ENCODE measurements at regions not wholly inside any gene's neighbourhood (a gene's known extent, or its start where the extent isn't known, plus 50 kb on each side); places are given as distances from the start of the nearest gene placed in this dataset.

DNA sequence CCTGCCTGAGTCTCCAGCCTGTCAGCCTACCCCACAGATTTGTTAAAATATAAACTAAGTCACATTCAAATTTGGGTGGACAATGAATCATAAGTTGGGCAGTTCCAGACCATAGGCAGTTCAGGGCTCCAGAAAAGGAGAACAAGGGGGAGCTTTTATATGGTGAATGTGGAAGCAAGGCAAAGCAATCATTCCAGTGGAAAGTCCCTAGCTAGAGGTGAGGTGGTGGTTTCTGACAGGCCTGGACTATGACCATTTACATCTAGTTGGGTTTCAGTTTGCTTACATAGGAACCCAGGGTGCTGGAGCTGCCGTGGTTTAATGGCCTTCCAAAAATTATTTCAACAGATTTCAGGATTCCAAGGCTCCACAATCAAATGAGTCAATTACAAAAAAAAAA, 207.3 kb downstream of the AEBP2 start:
- Histone ChIP-seq H3K4me3 (no peak overlapping the region), H3K27me3 (ENCODE audit: low read depth) (no peaks in the 10 kb centered on the region), H3K9me3 (replicated peaks) (no peaks in the 10 kb centered on the region), H3K4me1 (peaks cover 3% of the 10 kb centered on the region), H3K27ac (replicated peaks) (no peak overlapping the region), H3K36me3 (no peaks in the 10 kb centered on the region)
- intact Hi-C loops (cut with micrococcal nuclease) = no loop called here
- DNase-seq = no peak
- TF ChIP-seq, protein P1, sequence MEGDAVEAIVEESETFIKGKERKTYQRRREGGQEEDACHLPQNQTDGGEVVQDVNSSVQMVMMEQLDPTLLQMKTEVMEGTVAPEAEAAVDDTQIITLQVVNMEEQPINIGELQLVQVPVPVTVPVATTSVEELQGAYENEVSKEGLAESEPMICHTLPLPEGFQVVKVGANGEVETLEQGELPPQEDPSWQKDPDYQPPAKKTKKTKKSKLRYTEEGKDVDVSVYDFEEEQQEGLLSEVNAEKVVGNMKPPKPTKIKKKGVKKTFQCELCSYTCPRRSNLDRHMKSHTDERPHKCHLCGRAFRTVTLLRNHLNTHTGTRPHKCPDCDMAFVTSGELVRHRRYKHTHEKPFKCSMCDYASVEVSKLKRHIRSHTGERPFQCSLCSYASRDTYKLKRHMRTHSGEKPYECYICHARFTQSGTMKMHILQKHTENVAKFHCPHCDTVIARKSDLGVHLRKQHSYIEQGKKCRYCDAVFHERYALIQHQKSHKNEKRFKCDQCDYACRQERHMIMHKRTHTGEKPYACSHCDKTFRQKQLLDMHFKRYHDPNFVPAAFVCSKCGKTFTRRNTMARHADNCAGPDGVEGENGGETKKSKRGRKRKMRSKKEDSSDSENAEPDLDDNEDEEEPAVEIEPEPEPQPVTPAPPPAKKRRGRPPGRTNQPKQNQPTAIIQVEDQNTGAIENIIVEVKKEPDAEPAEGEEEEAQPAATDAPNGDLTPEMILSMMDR (IDR thresholded peaks at IDR 0.05; ENCODE audit: borderline replicate concordance) = no peak

GRCh38 chr12:19647806-19648556, 208.7 kb downstream of the AEBP2 start:
- Histone ChIP-seq H3K4me3 (no peak overlapping the region), H3K4me1 (no peaks in the 10 kb centered on the region), H3K27me3 (ENCODE audit: low read depth) (no peaks in the 10 kb centered on the region), H3K27ac (replicated peaks) (no peak overlapping the region), H3K9me3 (replicated peaks) (no peaks in the 10 kb centered on the region), H3K36me3 (no peaks in the 10 kb centered on the region)
- no peak for DNase-seq
- TF ChIP-seq, protein P1 (IDR thresholded peaks at IDR 0.05; ENCODE audit: borderline replicate concordance) = no peak
- intact Hi-C loops (cut with micrococcal nuclease) = no loop called here

- no peaks in the 10 kb centered on the region for H3K36me3 ChIP-seq
- no peaks in the 10 kb centered on the region for H3K9me3 ChIP-seq (replicated peaks)
- H3K4me1 ChIP-seq = no peaks in the 10 kb centered on the region
- no peaks in the 10 kb centered on the region for H3K27me3 ChIP-seq (ENCODE audit: low read depth)
- no peak overlapping the region for H3K27ac ChIP-seq (replicated peaks)
- no peak overlapping the region for H3K4me3 ChIP-seq
- intact Hi-C loops (cut with micrococcal nuclease) = no loop called here
- TF ChIP-seq, protein P1 (IDR thresholded peaks at IDR 0.05; ENCODE audit: borderline replicate concordance) = no peak
- DNase-seq = no peak
Observed at GRCh38 chr12:19648591-19648990, 209.3 kb downstream of the AEBP2 start.

- TF ChIP-seq, protein P1 (IDR thresholded peaks at IDR 0.05; ENCODE audit: borderline replicate concordance) = no peak
- Histone ChIP-seq H3K9me3 (replicated peaks) (no peaks in the 10 kb centered on the region), H3K27me3 (ENCODE audit: low read depth) (no peaks in the 10 kb centered on the region), H3K27ac (replicated peaks) (no peak overlapping the region), H3K4me1 (peaks cover 8% of the 10 kb centered on the region), H3K4me3 (no peak overlapping the region), H3K36me3 (no peaks in the 10 kb centered on the region)
- intact Hi-C loops (cut with micrococcal nuclease) = no loop called here
- no peak for DNase-seq
Observed at GRCh38 chr12:19652386-19652785, 213.1 kb downstream of the AEBP2 start.

- intact Hi-C loops (cut with micrococcal nuclease) = no loop called here
- DNase-seq = no peak
- H3K27ac ChIP-seq (replicated peaks) = peak overlapping the region; percentile 45
- no peaks in the 10 kb centered on the region for H3K27me3 ChIP-seq (ENCODE audit: low read depth)
- no peaks in the 10 kb centered on the region for H3K9me3 ChIP-seq (replicated peaks)
- H3K36me3 ChIP-seq = no peaks in the 10 kb centered on the region
- TF ChIP-seq, protein P1 (IDR thresholded peaks at IDR 0.05; ENCODE audit: borderline replicate concordance) = no peak
- H3K4me3 ChIP-seq = no peak overlapping the region
- H3K4me1 ChIP-seq = peaks cover 8% of the 10 kb centered on the region
Observed at GRCh38 chr12:19654650-19655376, 215.5 kb downstream of the AEBP2 start.

Data from left ventricle myocardium inferior (tissue), 1 donor.